Esophagus squamous epithelium (tissue), 4 donors: ENCODE measurements at regions not wholly inside any gene's neighbourhood (a gene's known extent, or its start where the extent isn't known, plus 50 kb on each side); places are given as distances from the start of the nearest gene placed in this dataset.

Source experiments
- CTCF ChIP-seq, 6 experiments: fragments of 450-650 bp in 4 of 6; fragments of 200-600 bp in 2 of 6; sonication (generic) in 2 of 6; IDR thresholded peaks; one replicate each; pipeline ENCODE4 v1.5.1; 2016 to 2019; ENCODE audit warnings: antibody characterized with exemption in 6 of 6, mild to moderate bottlenecking in 4 of 6, moderate library complexity in 4 of 6
- POLR2A ChIP-seq, 4 donors: fragments of 450-650 bp; IDR thresholded peaks; one replicate each; pipeline ENCODE4 v1.6.1; 2017; ENCODE audit warnings: antibody characterized with exemption in 4 of 4, mild to moderate bottlenecking in 4 of 4, moderate library complexity in 3 of 4

GRCh38 chr13:79655509-79655908, 174.6 kb downstream of the NDFIP2 start:
- TF ChIP-seq CTCF (IDR thresholded peaks at IDR 0.05) (no peak), POLR2A (IDR thresholded peaks at IDR 0.05) (no peak)
